H9 (cell line): ENCODE measurements at regions not wholly inside any gene's neighbourhood (a gene's known extent, or its start where the extent isn't known, plus 50 kb on each side); places are given as distances from the start of the nearest gene placed in this dataset.

Experiments
- DNase-seq: peaks from one replicate; pipeline ENCODE4 v3.0.0-alpha.2; 2017
- H2AFZ ChIP-seq: one replicate; pipeline ENCODE4 v1.6.1; 2013; ENCODE audit warnings: mild to moderate bottlenecking, low read length, control low read depth, moderate library complexity
- H2AK5ac ChIP-seq: 2 replicates; pipeline ENCODE4 v1.6.1; 2013; ENCODE audit warnings: low read length, control low read depth, mixed read lengths; ENCODE audit not compliant: insufficient read length
- H2BK120ac ChIP-seq: one replicate; pipeline ENCODE4 v1.6.1; 2013; ENCODE audit warnings: low read depth, mild to moderate bottlenecking, low read length, control low read depth, inconsistent platforms; ENCODE audit not compliant: poor library complexity, severe bottlenecking
- H2BK12ac ChIP-seq: 2 replicates; pipeline ENCODE4 v1.6.1; 2013; ENCODE audit warnings: low read length, control low read depth, mixed read lengths, low read depth; ENCODE audit not compliant: insufficient read length
- H2BK15ac ChIP-seq: 2 replicates; pipeline ENCODE4 v1.6.1; 2013; ENCODE audit warnings: low read depth, low read length, control low read depth
- H2BK20ac ChIP-seq: one replicate; pipeline ENCODE4 v1.6.1; 2013; ENCODE audit warnings: low read depth, mild to moderate bottlenecking, low read length, control low read depth, inconsistent platforms; ENCODE audit not compliant: poor library complexity, severe bottlenecking
- H2BK5ac ChIP-seq: 2 replicates; pipeline ENCODE4 v1.6.1; 2013; ENCODE audit warnings: low read length, control low read depth, mixed read lengths; ENCODE audit not compliant: insufficient read length
- H3K14ac ChIP-seq: 2 replicates; pipeline ENCODE4 v1.6.1; 2013; ENCODE audit warnings: low read length, control low read depth; ENCODE audit not compliant: insufficient read depth
- H3K18ac ChIP-seq: 2 replicates; pipeline ENCODE4 v1.6.1; 2013; ENCODE audit warnings: low read depth, mild to moderate bottlenecking, mixed read lengths, low read length, control low read depth; ENCODE audit not compliant: insufficient read length
- H3K23ac ChIP-seq: 2 replicates; pipeline ENCODE4 v1.6.1; 2013; ENCODE audit warnings: low read length, control low read depth, mixed read lengths, low read depth; ENCODE audit not compliant: insufficient read length
- H3K23me2 ChIP-seq: 2 replicates; pipeline ENCODE4 v1.6.1; 2013; ENCODE audit warnings: low read depth, mild to moderate bottlenecking, mixed read lengths, low read length, control low read depth; ENCODE audit not compliant: insufficient read length, poor library complexity, severe bottlenecking
- H3K27ac ChIP-seq: 2 replicates; pipeline ENCODE4 v1.5.1; 2013; ENCODE audit warnings: low read length, control low read depth, mixed read lengths, low read depth; ENCODE audit not compliant: insufficient read length
- H3K27me3 ChIP-seq: 2 replicates; pipeline ENCODE4 v1.6.1; 2013; ENCODE audit warnings: low read length, control low read depth, inconsistent platforms; ENCODE audit not compliant: insufficient read depth
- H3K4ac ChIP-seq: 2 replicates; pipeline ENCODE4 v1.6.1; 2013; ENCODE audit warnings: low read depth, mild to moderate bottlenecking, control low read depth, inconsistent platforms, low read length, moderate library complexity
- H3K4me1 ChIP-seq: 2 replicates; pipeline ENCODE4 v1.6.1; 2013; ENCODE audit warnings: low read length, control low read depth, inconsistent platforms; ENCODE audit not compliant: insufficient read depth
- H3K4me2 ChIP-seq: 2 replicates; pipeline ENCODE4 v1.6.1; 2013; ENCODE audit warnings: low read length, control low read depth, mixed read lengths; ENCODE audit not compliant: insufficient read length, insufficient read depth
- H3K56ac ChIP-seq: 2 replicates; pipeline ENCODE4 v1.6.1; 2013; ENCODE audit warnings: low read depth, mild to moderate bottlenecking, mixed read lengths, low read length, control low read depth; ENCODE audit not compliant: insufficient read length
- H3K79me1 ChIP-seq: 2 replicates; pipeline ENCODE4 v1.6.1; 2013; ENCODE audit warnings: low read depth, mild to moderate bottlenecking, moderate library complexity, low read length, control low read depth, inconsistent platforms; ENCODE audit not compliant: insufficient read depth, poor library complexity, severe bottlenecking
- H3K79me2 ChIP-seq: 2 replicates; pipeline ENCODE4 v1.6.1; 2013; ENCODE audit warnings: low read length, control low read depth, inconsistent platforms; ENCODE audit not compliant: insufficient read depth
- H3K9ac ChIP-seq: 2 replicates; pipeline ENCODE4 v1.6.1; 2013; ENCODE audit warnings: low read length, control low read depth, mixed read lengths; ENCODE audit not compliant: insufficient read length; ENCODE audit errors: extremely low read depth
- H3K9me3 ChIP-seq: one replicate; pipeline ENCODE4 v1.6.1; 2013; ENCODE audit warnings: low read depth, low read length, inconsistent platforms; ENCODE audit not compliant: control insufficient read depth
- H3T11ph ChIP-seq: one replicate; pipeline ENCODE4 v1.6.1; 2013; ENCODE audit warnings: mild to moderate bottlenecking, low read length, control low read depth, inconsistent platforms
- H4K20me1 ChIP-seq: one replicate; pipeline ENCODE4 v1.6.1; 2013; ENCODE audit not compliant: control insufficient read depth, insufficient read length, insufficient read depth
- H4K5ac ChIP-seq: 2 replicates; pipeline ENCODE4 v1.6.1; 2013; ENCODE audit warnings: low read depth, mild to moderate bottlenecking, mixed read lengths, low read length, control low read depth; ENCODE audit not compliant: insufficient read length
- H4K8ac ChIP-seq: replicated peaks from 2 replicates; pipeline ENCODE4 v1.6.1; 2013; ENCODE audit warnings: low read length, control low read depth, mixed read lengths, low read depth; ENCODE audit not compliant: insufficient read length
- H4K91ac ChIP-seq: 2 replicates; pipeline ENCODE4 v1.6.1; 2013; ENCODE audit warnings: low read depth, mild to moderate bottlenecking, moderate library complexity, mixed read lengths, low read length, control low read depth; ENCODE audit not compliant: insufficient read length
- H3K27ac Mint-ChIP-seq, 3 experiments: 2 replicates in 2 of 3; 3 replicates in 1 of 3; pipeline ENCODE4 v1.8.0; 2020 to 2021; ENCODE audit warnings: mixed read lengths in 3 of 3, mild to moderate bottlenecking in 1 of 3, moderate library complexity in 1 of 3
- H3K27me3 Mint-ChIP-seq: 2 replicates; pipeline ENCODE4 v1.8.0; 2021; ENCODE audit warnings: low read depth, mild to moderate bottlenecking, moderate library complexity, mixed read lengths
- H3K36me3 Mint-ChIP-seq, 3 experiments: 2 replicates in 2 of 3; 3 replicates in 1 of 3; pipeline ENCODE4 v1.8.0; 2020 to 2021; ENCODE audit warnings: low read depth in 3 of 3, mixed read lengths in 3 of 3; ENCODE audit not compliant: insufficient read depth in 1 of 3
- H3K4me1 Mint-ChIP-seq, 2 experiments: 2 replicates each; pipeline ENCODE4 v1.8.0; 2020; ENCODE audit warnings: mixed read lengths in 2 of 2
- H3K4me3 Mint-ChIP-seq, 2 experiments: 2 replicates in 1 of 2; 3 replicates in 1 of 2; pipeline ENCODE4 v1.8.0; 2020 to 2021; ENCODE audit warnings: mild to moderate bottlenecking in 2 of 2, mixed read lengths in 2 of 2, moderate library complexity in 1 of 2
- H3K9me3 Mint-ChIP-seq, 2 experiments: 2 replicates in 1 of 2; 3 replicates in 1 of 2; pipeline ENCODE4 v1.8.0; 2020; ENCODE audit warnings: mild to moderate bottlenecking in 2 of 2, mixed read lengths in 2 of 2, moderate library complexity in 1 of 2
- WGBS: extraction: QIAGEN DNeasy Blood & Tissue Kit; methylation state at CpG from one replicate; pipeline ENCODE4 v1.1.7; 2013; ENCODE audit warnings: missing lambda C conversion rate, low lambda C conversion rate, mixed read lengths; ENCODE audit not compliant: insufficient read length; ENCODE audit errors: extremely low coverage; 5-methylcytosine and 5-hydroxymethylcytosine counted together
- TF ChIP-seq, protein P1 (sequence below): fragments of 200-600 bp; sonication (generic); conservative IDR thresholded peaks from 3 replicates; pipeline ENCODE4 v1.8.0; 2021; ENCODE audit warnings: antibody characterized with exemption, mild to moderate bottlenecking

DNA sequence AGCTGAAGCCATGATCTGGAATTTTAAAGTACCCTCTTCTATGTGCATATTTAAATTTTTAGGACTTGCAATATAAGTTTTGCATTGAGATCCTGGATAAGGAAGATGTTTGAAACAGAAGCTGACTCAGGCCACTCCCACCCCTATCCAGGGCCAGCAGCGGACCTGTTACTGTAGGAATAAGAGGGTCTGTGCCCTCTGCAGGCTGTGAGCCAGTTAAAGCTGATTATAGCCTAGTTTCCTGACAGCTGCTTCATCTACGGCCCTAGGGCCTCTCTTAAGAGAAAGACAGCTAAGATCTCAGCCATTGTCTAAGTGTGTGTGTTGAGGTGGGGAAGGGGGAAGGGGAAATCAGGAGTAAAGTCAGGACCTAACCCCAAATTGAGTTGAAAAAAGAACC, 234.0 kb downstream of the HAUS1 start:
- no peaks in the 10 kb centered on the region for H3K9me3 ChIP-seq
- TF ChIP-seq, protein P1, sequence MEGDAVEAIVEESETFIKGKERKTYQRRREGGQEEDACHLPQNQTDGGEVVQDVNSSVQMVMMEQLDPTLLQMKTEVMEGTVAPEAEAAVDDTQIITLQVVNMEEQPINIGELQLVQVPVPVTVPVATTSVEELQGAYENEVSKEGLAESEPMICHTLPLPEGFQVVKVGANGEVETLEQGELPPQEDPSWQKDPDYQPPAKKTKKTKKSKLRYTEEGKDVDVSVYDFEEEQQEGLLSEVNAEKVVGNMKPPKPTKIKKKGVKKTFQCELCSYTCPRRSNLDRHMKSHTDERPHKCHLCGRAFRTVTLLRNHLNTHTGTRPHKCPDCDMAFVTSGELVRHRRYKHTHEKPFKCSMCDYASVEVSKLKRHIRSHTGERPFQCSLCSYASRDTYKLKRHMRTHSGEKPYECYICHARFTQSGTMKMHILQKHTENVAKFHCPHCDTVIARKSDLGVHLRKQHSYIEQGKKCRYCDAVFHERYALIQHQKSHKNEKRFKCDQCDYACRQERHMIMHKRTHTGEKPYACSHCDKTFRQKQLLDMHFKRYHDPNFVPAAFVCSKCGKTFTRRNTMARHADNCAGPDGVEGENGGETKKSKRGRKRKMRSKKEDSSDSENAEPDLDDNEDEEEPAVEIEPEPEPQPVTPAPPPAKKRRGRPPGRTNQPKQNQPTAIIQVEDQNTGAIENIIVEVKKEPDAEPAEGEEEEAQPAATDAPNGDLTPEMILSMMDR = peak; percentile 12; the same call in 1 of the 3 replicates
- H3K27me3 Mint-ChIP-seq = peaks cover 28% of the 10 kb centered on the region
- H3K27ac Mint-ChIP-seq = peak overlapping the region in 1 of 3 experiments; percentile 70; a peak in 1 of 7 replicates
- H3K4ac ChIP-seq = no peak overlapping the region
- H2BK5ac ChIP-seq = no peak overlapping the region
- H2AFZ ChIP-seq = no peak overlapping the region
- H3K27ac ChIP-seq = no peak overlapping the region
- no peak for DNase-seq
- H2BK120ac ChIP-seq = no peak overlapping the region
- no CpG with 5 or more reads among the region's 2 CpGs for WGBS
- H3K9ac ChIP-seq = no peak overlapping the region
- no peak overlapping the region for H3K14ac ChIP-seq
- H3K23me2 ChIP-seq = peaks cover 20% of the 10 kb centered on the region
- H2BK15ac ChIP-seq = no peak overlapping the region
- H4K5ac ChIP-seq = no peak overlapping the region
- no peak overlapping the region for H2AK5ac ChIP-seq
- no peak overlapping the region for H2BK12ac ChIP-seq
- no peak overlapping the region for H3K56ac ChIP-seq
- H3T11ph ChIP-seq = no peak overlapping the region
- no peak overlapping the region for H3K4me2 ChIP-seq
- peaks cover 9% of the 10 kb centered on the region; the same call in 1 of the 2 replicates for H3K4me1 ChIP-seq
- no peak overlapping the region for H3K4me3 Mint-ChIP-seq
- peaks cover 2% of the 10 kb centered on the region for H3K79me1 ChIP-seq
- no peak overlapping the region for H4K8ac ChIP-seq
- no peak overlapping the region for H3K23ac ChIP-seq
- H3K18ac ChIP-seq = no peak overlapping the region
- H4K20me1 ChIP-seq = no peaks in the 10 kb centered on the region
- H4K91ac ChIP-seq = no peak overlapping the region
- H3K27me3 ChIP-seq = peaks cover 3% of the 10 kb centered on the region; the same call in 1 of the 2 replicates
- H3K4me1 Mint-ChIP-seq = peaks cover 45 to 56% of the 10 kb centered on the region in 2 experiments
- no peaks in the 10 kb centered on the region; the same call in 1 of the 2 replicates for H3K79me2 ChIP-seq
- no peak overlapping the region for H2BK20ac ChIP-seq
- H3K9me3 Mint-ChIP-seq = no peaks in the 10 kb centered on the region; a peak in 1 of 5 replicates
- no peaks in the 10 kb centered on the region for H3K36me3 Mint-ChIP-seq
